ENCODE measurements at regions not wholly inside any gene's neighbourhood (a gene's known extent, or its start where the extent isn't known, plus 50 kb on each side); places are given as distances from the start of the nearest gene placed in this dataset.

DNA sequence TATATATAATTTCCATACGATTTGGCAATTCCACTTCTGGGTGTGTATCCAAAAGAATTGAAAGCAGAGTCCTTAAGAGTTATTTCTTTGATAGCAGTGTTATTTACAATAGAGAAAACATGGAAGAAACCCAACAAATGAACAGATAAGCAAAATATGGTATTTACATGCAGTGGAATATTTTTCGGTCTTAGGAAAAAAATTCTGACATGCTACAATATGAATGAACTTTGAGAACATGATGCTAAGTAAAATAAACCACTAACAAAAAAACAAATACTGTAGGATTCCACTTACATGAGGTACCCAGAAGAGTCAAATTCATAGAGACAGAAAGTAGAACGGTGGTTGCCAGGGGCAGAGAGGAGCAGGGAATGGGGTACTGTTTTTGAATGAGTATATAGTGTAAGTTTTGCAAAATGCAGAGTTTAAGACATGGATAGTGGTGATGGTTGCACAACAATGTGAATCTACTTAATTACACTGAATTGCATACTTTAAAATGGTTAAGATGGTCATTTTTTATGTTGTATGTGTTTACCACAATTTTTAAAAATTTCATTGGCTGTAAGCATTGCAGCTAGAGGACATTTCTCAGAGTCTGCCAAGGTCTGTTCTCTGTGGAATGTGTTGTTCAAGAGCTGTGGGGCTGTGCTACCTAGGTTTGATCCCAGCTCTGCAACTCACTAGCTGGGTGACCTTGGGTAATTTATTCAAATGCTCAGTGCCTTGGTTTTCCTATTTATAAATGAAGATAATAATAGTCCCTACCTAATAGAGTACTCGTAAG lies 122.1 kb downstream of the MEX3B start:
- Histone ChIP-seq H3K9me1 (replicated peaks; ENCODE audit: control insufficient read depth, extremely low read depth, insufficient read depth, low read length) (no peaks in the 10 kb centered on the region), H3K27me3 (ENCODE audit: control insufficient read depth in 2 of 2, insufficient read depth in 2 of 2, low read length in 2 of 2) (no peaks in the 10 kb centered on the region), H3K4me1 (ENCODE audit: control insufficient read depth, extremely low read depth, insufficient read depth, low read length) (no peaks in the 10 kb centered on the region), H4K20me1 (replicated peaks; ENCODE audit: control insufficient read depth, extremely low read depth, insufficient read depth, low read length) (no peaks in the 10 kb centered on the region), H3K36me3 (ENCODE audit: control insufficient read depth in 2 of 2, extremely low read depth in 1 of 2, insufficient read depth in 2 of 2, low read length in 2 of 2) (no peaks in the 10 kb centered on the region), H3K4me2 (ENCODE audit: insufficient read depth, low read length) (no peak overlapping the region), H3K9me3 (replicated peaks; ENCODE audit: control insufficient read depth, insufficient read depth, low read length) (no peaks in the 10 kb centered on the region), H3K27ac (ENCODE audit: insufficient read depth, low read depth, low read length) (no peak overlapping the region), H3K79me2 (ENCODE audit: control insufficient read depth, insufficient read depth, low read length) (no peaks in the 10 kb centered on the region), H3K9ac (replicated peaks; ENCODE audit: extremely low read depth, insufficient read depth, low read length) (no peak overlapping the region), H2AFZ (ENCODE audit: low read depth, low read length) (no peak overlapping the region), H3K4me3 (replicated peaks in 1 of 3; ENCODE audit: insufficient read depth in 1 of 3, low read depth in 1 of 3, low read length in 3 of 3) (no peak overlapping the region)
- no peak for TF ChIP-seq FOS (IDR thresholded peaks at IDR 0.05; ENCODE audit: borderline replicate concordance, insufficient read depth, low read length)
- TF ChIP-seq, protein P1, sequence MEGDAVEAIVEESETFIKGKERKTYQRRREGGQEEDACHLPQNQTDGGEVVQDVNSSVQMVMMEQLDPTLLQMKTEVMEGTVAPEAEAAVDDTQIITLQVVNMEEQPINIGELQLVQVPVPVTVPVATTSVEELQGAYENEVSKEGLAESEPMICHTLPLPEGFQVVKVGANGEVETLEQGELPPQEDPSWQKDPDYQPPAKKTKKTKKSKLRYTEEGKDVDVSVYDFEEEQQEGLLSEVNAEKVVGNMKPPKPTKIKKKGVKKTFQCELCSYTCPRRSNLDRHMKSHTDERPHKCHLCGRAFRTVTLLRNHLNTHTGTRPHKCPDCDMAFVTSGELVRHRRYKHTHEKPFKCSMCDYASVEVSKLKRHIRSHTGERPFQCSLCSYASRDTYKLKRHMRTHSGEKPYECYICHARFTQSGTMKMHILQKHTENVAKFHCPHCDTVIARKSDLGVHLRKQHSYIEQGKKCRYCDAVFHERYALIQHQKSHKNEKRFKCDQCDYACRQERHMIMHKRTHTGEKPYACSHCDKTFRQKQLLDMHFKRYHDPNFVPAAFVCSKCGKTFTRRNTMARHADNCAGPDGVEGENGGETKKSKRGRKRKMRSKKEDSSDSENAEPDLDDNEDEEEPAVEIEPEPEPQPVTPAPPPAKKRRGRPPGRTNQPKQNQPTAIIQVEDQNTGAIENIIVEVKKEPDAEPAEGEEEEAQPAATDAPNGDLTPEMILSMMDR (IDR thresholded peaks at IDR 0.05; ENCODE audit: extremely low read depth in 1 of 2, insufficient read depth in 1 of 2, low read depth in 1 of 2, low read length in 2 of 2): no peak
- TF ChIP-seq EZH2 (IDR thresholded peaks at IDR 0.05; ENCODE audit: borderline replicate concordance, low read depth, low read length, severe bottlenecking): no peak
- no peak for TF ChIP-seq JUN (IDR thresholded peaks at IDR 0.05; ENCODE audit: borderline replicate concordance, insufficient read depth, insufficient read length, low read depth)
- TF ChIP-seq POLR2AphosphoS5 (IDR thresholded peaks at IDR 0.05; ENCODE audit: insufficient read depth, low read depth, low read length): no peak
- TF ChIP-seq, protein P2, sequence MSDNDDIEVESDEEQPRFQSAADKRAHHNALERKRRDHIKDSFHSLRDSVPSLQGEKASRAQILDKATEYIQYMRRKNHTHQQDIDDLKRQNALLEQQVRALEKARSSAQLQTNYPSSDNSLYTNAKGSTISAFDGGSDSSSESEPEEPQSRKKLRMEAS (IDR thresholded peaks at IDR 0.05; ENCODE audit: insufficient read depth, insufficient read length): no peak
- TF ChIP-seq POLR2A (IDR thresholded peaks at IDR 0.05; ENCODE audit: low read depth, low read length): no peak
- TF ChIP-seq MYC (IDR thresholded peaks at IDR 0.05; ENCODE audit: low read depth, low read length): no peak
- TF ChIP-seq GATA2 (IDR thresholded peaks at IDR 0.05; ENCODE audit: insufficient read depth, insufficient read length, low read depth, low read length): no peak
- FAIRE-seq (no peak), DNase-seq (ENCODE audit: low read depth, low spot score) (no peak)
- intact Hi-C loops (cut with micrococcal nuclease) (no loop called here), dilution Hi-C loops (cut with MboI; ENCODE audit: extremely low pct_ligation_motif_present, low sequenced_read_pairs) (no loop called here)
- POLR2A ChIA-PET: no interaction called here
- no TSS peak for BruUV-seq (replicated peaks)
- CTCF ChIA-PET: no interaction called here
